HCT116 (cell line): ENCODE measurements at regions not wholly inside any gene's neighbourhood (a gene's known extent, or its start where the extent isn't known, plus 50 kb on each side); places are given as distances from the start of the nearest gene placed in this dataset.

ENCODE experiments used
- ATAC-seq: fragments of 200-7000 bp; cut with Tn5 transposase; 2 replicates; pipeline ENCODE4 v1.9.1; 2020; ENCODE audit warnings: mild to moderate bottlenecking, moderate library complexity
- BruUV-seq: library from RNA; stranded (reverse); fragments of 400-500 nt; replicated peaks from 2 replicates; lab custom pipeline; 2021; lab: Mats Ljungman, UMichigan
- CTCF ChIA-PET: fragments of 300-600 bp; sonication (Branson Sonifier 250); formaldehyde crosslinking; loops from one replicate; lab custom pipeline; 2021; ENCODE audit warnings: antibody characterized with exemption; lab: Charles Lee
- POLR2A ChIA-PET: fragments of 300-600, 350-600 bp; sonication (Branson Sonifier 250); formaldehyde crosslinking; loops from one replicate; lab custom pipeline; 2021; ENCODE audit warnings: antibody characterized with exemption; lab: Charles Lee
- RAD21 ChIA-PET, 2 experiments: fragments of 300-600 bp; sonication (Branson Sonifier 250); formaldehyde crosslinking; loops; one replicate each; lab custom pipeline; 2023; ENCODE audit warnings: low total read pairs in 2 of 2; ENCODE audit not compliant: uncharacterized antibody in 2 of 2, unreplicated experiment in 2 of 2, low non-redundant PET in 1 of 2; lab: Charles Lee
- DNase-seq: peaks from one replicate; pipeline ENCODE4 v3.0.0-alpha.2; 2010; ENCODE audit warnings: low read depth, low spot score
- H2AFZ ChIP-seq: fragments of 200-600 bp; shearing (Covaris generic), sonication (generic); 2 replicates; pipeline ENCODE4 v1.6.1; 2017; ENCODE audit warnings: low read depth, mixed run types, mixed read lengths, antibody characterized with exemption, low read length; ENCODE audit not compliant: poor library complexity, severe bottlenecking
- H3K27ac ChIP-seq: 2 replicates; pipeline ENCODE4 v1.5.1; 2012; ENCODE audit warnings: low read depth, low read length
- H3K27me3 ChIP-seq: fragments of 200-600 bp; sonication (generic); 2 replicates; pipeline ENCODE4 v1.6.1; 2016; ENCODE audit warnings: mixed run types, low read length, mixed read lengths; ENCODE audit not compliant: insufficient read depth
- H3K36me3 ChIP-seq, 2 experiments: fragments of 200-500 bp in 1 of 2; fragments of 200-600 bp in 1 of 2; sonication (Bioruptor generic) in 1 of 2; sonication (generic) in 1 of 2; 2 replicates each; pipeline versions ENCODE4 v1.5.1 to v1.6.1; 2014 to 2016; ENCODE audit warnings: low read length in 2 of 2, inconsistent platforms in 1 of 2, mixed read lengths in 1 of 2, mixed run types in 1 of 2; ENCODE audit not compliant: insufficient read depth in 2 of 2, control insufficient read depth in 1 of 2
- H3K4me1 ChIP-seq, 2 experiments: fragments of 200-600 bp in 1 of 2; sonication (generic) in 1 of 2; 2 replicates each; pipeline versions ENCODE4 v1.5.1 to v1.6.1; 2012 to 2017; ENCODE audit warnings: low read length in 2 of 2, inconsistent platforms in 1 of 2, mild to moderate bottlenecking in 1 of 2, mixed read lengths in 1 of 2, mixed run types in 1 of 2, moderate library complexity in 1 of 2; ENCODE audit not compliant: insufficient read depth in 2 of 2, control insufficient read depth in 1 of 2
- H3K4me2 ChIP-seq: fragments of 200-600 bp; sonication (generic); 2 replicates; pipeline ENCODE4 v1.6.1; 2017; ENCODE audit warnings: mixed run types, low read length, mixed read lengths
- H3K4me3 ChIP-seq, 2 experiments: fragments of 200-600 bp in 1 of 2; sonication (generic) in 1 of 2; replicated peaks in 1 of 2; 2 replicates each; pipeline ENCODE4 v1.5.1; 2011 to 2016; ENCODE audit warnings: low read length in 2 of 2, control low read depth in 1 of 2, low read depth in 1 of 2, mild to moderate bottlenecking in 1 of 2, mixed read lengths in 1 of 2, mixed run types in 1 of 2
- H3K79me2 ChIP-seq: fragments of 200-600 bp; sonication (generic); 2 replicates; pipeline ENCODE4 v1.6.1; 2017; ENCODE audit warnings: mild to moderate bottlenecking, mixed run types, low read length, moderate library complexity, mixed read lengths; ENCODE audit not compliant: insufficient read depth
- H3K9ac ChIP-seq: fragments of 200-600 bp; sonication (generic); 2 replicates; pipeline ENCODE4 v1.6.1; 2016; ENCODE audit warnings: low read length, mixed read lengths
- H3K9me2 ChIP-seq: fragments of 200-600 bp; sonication (generic), shearing (Covaris generic); 2 replicates; pipeline ENCODE4 v1.6.1; 2017; ENCODE audit warnings: mixed run types, mild to moderate bottlenecking, moderate library complexity; ENCODE audit not compliant: insufficient read depth
- H3K9me3 ChIP-seq, 2 experiments: fragments of 200-500 bp in 1 of 2; fragments of 200-600 bp in 1 of 2; sonication (Bioruptor generic) in 1 of 2; sonication (generic) in 1 of 2; 2 replicates each; pipeline ENCODE4 v1.6.1; 2014 to 2017; ENCODE audit warnings: low read length in 2 of 2, mixed read lengths in 2 of 2, inconsistent platforms in 1 of 2, low read depth in 1 of 2, mild to moderate bottlenecking in 1 of 2, mixed run types in 1 of 2, moderate library complexity in 1 of 2; ENCODE audit not compliant: control insufficient read depth in 1 of 2, insufficient read depth in 1 of 2
- H4K20me1 ChIP-seq: fragments of 200-600 bp; sonication (generic), shearing (Covaris generic); 2 replicates; pipeline ENCODE4 v1.6.1; 2017; ENCODE audit warnings: mixed run types, mild to moderate bottlenecking, moderate library complexity; ENCODE audit not compliant: insufficient read depth
- CBX3 ChIP-seq: IDR thresholded peaks from 2 replicates; pipeline ENCODE4 v1.6.1; 2012; ENCODE audit warnings: low read depth
- CTCF ChIP-seq, 3 experiments: fragments of 200-600 bp in 1 of 3; sonication (generic) in 1 of 3; IDR thresholded peaks in 2 of 3; conservative IDR thresholded peaks in 1 of 3; 2 replicates each; pipeline ENCODE4 v1.5.1; 2012 to 2017; ENCODE audit warnings: low read depth in 2 of 3, low read length in 2 of 3, antibody characterized with exemption in 1 of 3, borderline replicate concordance in 1 of 3, control low read depth in 1 of 3, mild to moderate bottlenecking in 1 of 3, mixed read lengths in 1 of 3, mixed run types in 1 of 3, moderate library complexity in 1 of 3; ENCODE audit not compliant: insufficient read depth in 1 of 3
- EGR1 ChIP-seq: IDR thresholded peaks from 2 replicates; pipeline ENCODE4 v1.6.1; 2012; ENCODE audit warnings: low read depth
- ELF1 ChIP-seq: IDR thresholded peaks from 2 replicates; pipeline ENCODE4 v1.6.1; 2012; ENCODE audit warnings: low read depth, borderline replicate concordance
- MAX ChIP-seq: IDR thresholded peaks from 2 replicates; pipeline ENCODE4 v1.6.1; 2012
- POLR2AphosphoS5 ChIP-seq: IDR thresholded peaks from 2 replicates; pipeline ENCODE4 v1.6.1; 2011; ENCODE audit warnings: mild to moderate bottlenecking, low read depth, low read length, moderate library complexity
- RAD21 ChIP-seq: IDR thresholded peaks from 2 replicates; pipeline ENCODE4 v1.6.1; 2012; ENCODE audit warnings: low read depth, mild to moderate bottlenecking
- SP1 ChIP-seq: IDR thresholded peaks from 2 replicates; pipeline ENCODE4 v1.6.1; 2012; ENCODE audit warnings: low read depth
- SRF ChIP-seq: IDR thresholded peaks from 2 replicates; pipeline ENCODE4 v1.6.1; 2012; ENCODE audit warnings: low read depth
- TCF7L2 ChIP-seq: IDR thresholded peaks from 2 replicates; pipeline ENCODE4 v1.7.0; 2011; ENCODE audit warnings: borderline replicate concordance, inconsistent platforms; ENCODE audit not compliant: insufficient read depth, insufficient read length; ENCODE audit errors: extremely low read depth
- ZFX ChIP-seq: fragments of 450-650 bp; IDR thresholded peaks from 2 replicates; pipeline ENCODE4 v1.6.1; 2017
- ZNF274 ChIP-seq: fragments of 200-500 bp; sonication (Bioruptor generic); IDR thresholded peaks from 2 replicates; pipeline ENCODE4 v1.6.1; 2014; ENCODE audit warnings: mild to moderate bottlenecking, low read depth, low read length, inconsistent platforms
- intact Hi-C: fragments of 100-400 bp; cut with micrococcal nuclease; formaldehyde crosslinking; loops from 2 replicates; pipeline ENCODE4 v1.10.0; 2022

- no peak overlapping the region for H3K27ac ChIP-seq
These were observed 109.9 kb upstream of the ADGRL2 start for GRCh38 chr1:81690676-81691453.

GRCh38 chr1:81689531-81689941, 111.2 kb upstream of the ADGRL2 start:
- H3K27me3 ChIP-seq = no peaks in the 10 kb centered on the region
- H3K9me3 ChIP-seq = no peaks in the 10 kb centered on the region
- no peaks in the 10 kb centered on the region for H3K36me3 ChIP-seq
- H3K4me3 ChIP-seq = no peak overlapping the region
- ChIA-PET POLR2A (no interaction called here), CTCF (no interaction called here), RAD21 (no interaction called here)
- H3K4me2 ChIP-seq = peak overlapping the region; percentile 23; the same call in 1 of the 2 replicates
- H3K79me2 ChIP-seq = no peaks in the 10 kb centered on the region
- ATAC-seq (no peak), DNase-seq (no peak)
- no peaks in the 10 kb centered on the region for H3K9me2 ChIP-seq
- H4K20me1 ChIP-seq = no peaks in the 10 kb centered on the region
- no peak overlapping the region for H3K27ac ChIP-seq
- no peak for TF ChIP-seq POLR2AphosphoS5
- TF ChIP-seq SRF = no peak
- no peak for TF ChIP-seq CBX3
- TF ChIP-seq MAX = no peak
- TF ChIP-seq EGR1 = 0 out of 2 replicates have a peak, but pooled peaks have one; percentile 20
- TF ChIP-seq ELF1 = no peak
- no peak for TF ChIP-seq SP1
- TF ChIP-seq CTCF (IDR thresholded peaks at IDR 0.05 in 2 of 3, conservative IDR thresholded peaks at IDR 0.05 in 1 of 3; ENCODE audit: borderline replicate concordance in 1 of 3, insufficient read depth in 1 of 3, low read depth in 2 of 3, low read length in 2 of 3) = no peak
- no peak for TF ChIP-seq ZFX
- H3K9ac ChIP-seq = no peak overlapping the region
- intact Hi-C loops = no loop called here
- BruUV-seq = no TSS peak
- peaks cover 2 to 6% of the 10 kb centered on the region in 2 experiments; a peak in 1 of 4 replicates for H3K4me1 ChIP-seq
- no peak overlapping the region for H2AFZ ChIP-seq

More at GRCh38 chr1:81690676-81691453, 109.9 kb upstream of the ADGRL2 start:
- ChIA-PET CTCF (no interaction called here), RAD21 (no interaction called here), POLR2A (no interaction called here)
- no TSS peak for BruUV-seq
- Histone ChIP-seq H2AFZ (no peak overlapping the region), H3K36me3 (no peaks in the 10 kb centered on the region), H3K4me2 (no peak overlapping the region), H3K4me1 (peaks cover 2 to 6% of the 10 kb centered on the region in 2 experiments; a peak in 1 of 4 replicates), H3K9me3 (no peaks in the 10 kb centered on the region), H3K9ac (no peak overlapping the region), H3K9me2 (no peaks in the 10 kb centered on the region), H3K27me3 (no peaks in the 10 kb centered on the region), H3K79me2 (no peaks in the 10 kb centered on the region), H4K20me1 (no peaks in the 10 kb centered on the region), H3K4me3 (no peak overlapping the region)
- ATAC-seq = no peak
- intact Hi-C loops = no loop called here
- TF ChIP-seq ELF1 (no peak), ZNF274 (no peak), TCF7L2 (no peak), RAD21 (no peak), MAX (no peak)
- no peak for DNase-seq
